GM23338 (cell line): ENCODE measurements at regions not wholly inside any gene's neighbourhood (a gene's known extent, or its start where the extent isn't known, plus 50 kb on each side); places are given as distances from the start of the nearest gene placed in this dataset.

Experiments
- ATAC-seq: fragments of 200-7000 bp; cut with Tn5 transposase; 3 replicates; pipeline ENCODE4 v1.9.1; 2020
- DNase-seq: peaks from one replicate; pipeline ENCODE4 v3.0.0-alpha.2; 2015; ENCODE audit warnings: low spot score
- H2AFZ ChIP-seq: fragments of 200-600 bp; sonication (generic); 2 replicates; pipeline ENCODE4 v1.8.0; 2016; ENCODE audit warnings: antibody characterized with exemption, mild to moderate bottlenecking, moderate library complexity
- H3F3A ChIP-seq: fragments of 200-600 bp; sonication (generic); replicated peaks from 2 replicates; pipeline ENCODE4 v1.8.0; 2017; ENCODE audit warnings: antibody characterized with exemption, mixed run types, low read depth
- H3K27ac ChIP-seq: fragments of 200-600 bp; sonication (generic); 2 replicates; pipeline ENCODE4 v1.6.1; 2016; ENCODE audit warnings: low read depth
- H3K27me3 ChIP-seq: fragments of 200-600 bp; sonication (generic); 2 replicates; pipeline ENCODE4 v1.8.0; 2016; ENCODE audit warnings: mild to moderate bottlenecking, mixed run types, moderate library complexity; ENCODE audit not compliant: insufficient read depth
- H3K36me3 ChIP-seq: fragments of 200-600 bp; sonication (generic); 2 replicates; pipeline ENCODE4 v1.8.0; 2016; ENCODE audit warnings: mild to moderate bottlenecking; ENCODE audit not compliant: insufficient read depth
- H3K4me1 ChIP-seq: fragments of 200-600 bp; sonication (generic); 2 replicates; pipeline ENCODE4 v1.8.0; 2016; ENCODE audit warnings: mild to moderate bottlenecking, moderate library complexity; ENCODE audit not compliant: insufficient read depth
- H3K4me2 ChIP-seq: fragments of 200-600 bp; sonication (generic); 2 replicates; pipeline ENCODE4 v1.7.1; 2017; ENCODE audit warnings: mixed run types
- H3K4me3 ChIP-seq: fragments of 200-600 bp; sonication (generic); 2 replicates; pipeline ENCODE4 v1.6.1; 2016; ENCODE audit warnings: mixed run types
- H3K79me2 ChIP-seq: fragments of 200-600 bp; sonication (generic); replicated peaks from 2 replicates; pipeline ENCODE4 v1.8.0; 2017; ENCODE audit warnings: mild to moderate bottlenecking; ENCODE audit not compliant: insufficient read depth
- H3K9me2 ChIP-seq: fragments of 200-600 bp; sonication (generic); 2 replicates; pipeline ENCODE4 v1.8.0; 2017; ENCODE audit not compliant: insufficient read depth
- H4K20me1 ChIP-seq: fragments of 200-600 bp; sonication (generic); replicated peaks from 2 replicates; pipeline ENCODE4 v1.8.0; 2017; ENCODE audit warnings: mild to moderate bottlenecking; ENCODE audit not compliant: insufficient read depth
- H3K27ac Mint-ChIP-seq: 2 replicates; pipeline ENCODE4 v1.8.0; 2020; ENCODE audit warnings: inconsistent platforms, mild to moderate bottlenecking, moderate library complexity, mixed read lengths
- H3K27me3 Mint-ChIP-seq: 3 replicates; pipeline ENCODE4 v1.8.0; 2022; ENCODE audit warnings: low read depth, mild to moderate bottlenecking, moderate library complexity, mixed read lengths, inconsistent platforms; ENCODE audit not compliant: insufficient read depth, poor library complexity
- H3K36me3 Mint-ChIP-seq: 3 replicates; pipeline ENCODE4 v1.8.0; 2021; ENCODE audit warnings: low read depth, mild to moderate bottlenecking, inconsistent platforms, moderate library complexity, mixed read lengths
- H3K4me1 Mint-ChIP-seq: 3 replicates; pipeline ENCODE4 v1.8.0; 2020; ENCODE audit warnings: mild to moderate bottlenecking, inconsistent platforms, mixed read lengths
- H3K4me3 Mint-ChIP-seq: 3 replicates; pipeline ENCODE4 v1.8.0; 2021; ENCODE audit warnings: moderate library complexity, mild to moderate bottlenecking, inconsistent platforms, mixed read lengths
- H3K9me3 Mint-ChIP-seq: 3 replicates; pipeline ENCODE4 v1.8.0; 2020; ENCODE audit warnings: moderate library complexity, mild to moderate bottlenecking, inconsistent platforms, mixed read lengths
- CREB1 ChIP-seq: fragments of 250-450 bp; sonication (Bioruptor Pico); IDR thresholded peaks from 2 replicates; pipeline ENCODE4 v1.5.0; 2020; ENCODE audit warnings: low read depth, mild to moderate bottlenecking, moderate library complexity
- EZH2 ChIP-seq: fragments of 200-600 bp; sonication (generic); IDR thresholded peaks from one replicate; pipeline ENCODE4 v1.8.0; 2017; ENCODE audit warnings: antibody characterized with exemption, mild to moderate bottlenecking, low read depth; ENCODE audit not compliant: unreplicated experiment
- JUNB ChIP-seq: IDR thresholded peaks from one replicate; pipeline ENCODE4 v1.6.1; 2016; ENCODE audit warnings: antibody characterized with exemption; ENCODE audit not compliant: unreplicated experiment
- NANOG ChIP-seq: IDR thresholded peaks from 2 replicates; pipeline ENCODE4 v1.6.1; 2016; ENCODE audit warnings: antibody characterized with exemption, borderline replicate concordance
- POLR2AphosphoS5 ChIP-seq: IDR thresholded peaks from 2 replicates; pipeline ENCODE4 v1.6.1; 2016; ENCODE audit warnings: antibody characterized with exemption, low read depth
- REST ChIP-seq: IDR thresholded peaks from one replicate; pipeline ENCODE4 v1.6.1; 2018; ENCODE audit warnings: antibody characterized with exemption; ENCODE audit not compliant: unreplicated experiment
- ZNF331 ChIP-seq: fragments of 250-450 bp; sonication (Bioruptor Pico); IDR thresholded peaks from 2 replicates; pipeline ENCODE4 v1.5.0; 2020; ENCODE audit warnings: low read depth, mild to moderate bottlenecking, moderate library complexity
- ZNF462 ChIP-seq: fragments of 250-450 bp; sonication (Bioruptor Pico); IDR thresholded peaks from 2 replicates; pipeline ENCODE4 v1.5.0; 2020; ENCODE audit warnings: mild to moderate bottlenecking, moderate library complexity

GRCh38 chr2:34234823-34235222 lies 635.7 kb upstream of the FAM98A start:
- no peaks in the 10 kb centered on the region for H4K20me1 ChIP-seq
- Mint-ChIP-seq H3K9me3 (peaks cover 27% of the 10 kb centered on the region), H3K4me3 (no peak overlapping the region), H3K36me3 (peaks cover 16% of the 10 kb centered on the region; the same call in 1 of the 3 replicates), H3K4me1 (no peaks in the 10 kb centered on the region), H3K27ac (no peak overlapping the region), H3K27me3 (peaks cover 1% of the 10 kb centered on the region)
- H3K27ac ChIP-seq, result no peak overlapping the region
- H3K79me2 ChIP-seq, result no peaks in the 10 kb centered on the region
- ATAC-seq (no peak), DNase-seq (no peak)
- no peak overlapping the region for H3K4me3 ChIP-seq
- H3K36me3 ChIP-seq, result no peaks in the 10 kb centered on the region
- TF ChIP-seq EZH2 (no peak), CREB1 (no peak), ZNF331 (CRISPR knock-in tag) (no peak), NANOG (no peak), ZNF462 (no peak), REST (no peak), JUNB (no peak), POLR2AphosphoS5 (no peak)
- H2AFZ ChIP-seq, result no peak overlapping the region
- no peaks in the 10 kb centered on the region for H3K4me1 ChIP-seq
- H3F3A ChIP-seq, result no peaks in the 10 kb centered on the region
- H3K4me2 ChIP-seq, result no peak overlapping the region
- peaks cover 3% of the 10 kb centered on the region for H3K9me2 ChIP-seq
- H3K27me3 ChIP-seq, result no peaks in the 10 kb centered on the region
